Adrenal gland (tissue), 5 donors: ENCODE measurements at regions not wholly inside any gene's neighbourhood (a gene's known extent, or its start where the extent isn't known, plus 50 kb on each side); places are given as distances from the start of the nearest gene placed in this dataset.

Source experiments
- CTCF ChIP-seq, 6 experiments: fragments of 450-650 bp in 4 of 6; fragments of 200-600 bp in 2 of 6; sonication (generic) in 1 of 6; IDR thresholded peaks; 1 replicate in 5 of 6; 2 replicates in 1 of 6; pipeline versions ENCODE4 v1.5.1 to v1.8.0; 2016 to 2021; ENCODE audit warnings: antibody characterized with exemption in 6 of 6, mild to moderate bottlenecking in 2 of 6, moderate library complexity in 1 of 6
- POLR2A ChIP-seq, 2 donors: fragments of 450-650 bp; IDR thresholded peaks; one replicate each; pipeline ENCODE4 v1.6.1; 2017; ENCODE audit warnings: antibody characterized with exemption in 2 of 2, mild to moderate bottlenecking in 2 of 2, moderate library complexity in 1 of 2
- donor health status: DM: no; HTN: no; CAD: no.

GRCh38 chr5:67925511-67925910, 290.0 kb upstream of the PIK3R1 start:
- TF ChIP-seq CTCF (IDR thresholded peaks at IDR 0.05) (no peak), POLR2A (IDR thresholded peaks at IDR 0.05) (no peak)
